GM21447 (cell line): ENCODE measurements at regions not wholly inside any gene's neighbourhood (a gene's known extent, or its start where the extent isn't known, plus 50 kb on each side); places are given as distances from the start of the nearest gene placed in this dataset.
A peak's percentile ranks its signal among the peaks of the same experiment; 100 is the strongest.

ENCODE experiments used
- ATAC-seq: cut with Tn5 transposase; IDR thresholded peaks from one replicate; pipeline ENCODE4 v1.9.1; 2021; ENCODE audit not compliant: unreplicated experiment

- ATAC-seq, result no peak
Observed at GRCh38 chr11:26142891-26143290, 189.0 kb upstream of the ANO3 start.

- ATAC-seq, result no peak
Observed at GRCh38 chr11:26143566-26144290, 188.2 kb upstream of the ANO3 start.

- ATAC-seq, result no peak
Observed at GRCh38 chr11:26144291-26144690, 187.6 kb upstream of the ANO3 start.

GRCh38 chr11:26144911-26145310, 187.0 kb upstream of the ANO3 start:
- no peak for ATAC-seq

- no peak for ATAC-seq
Observed at GRCh38 chr11:26149585-26149984, 182.3 kb upstream of the ANO3 start.

GRCh38 chr11:26150031-26150430, 181.9 kb upstream of the ANO3 start:
- ATAC-seq, result no peak

GRCh38 chr11:26158251-26158650, 173.7 kb upstream of the ANO3 start:
- no peak for ATAC-seq

GRCh38 chr11:26162291-26162690, 169.6 kb upstream of the ANO3 start:
- no peak for ATAC-seq

GRCh38 chr11:26186389-26186788, 145.5 kb upstream of the ANO3 start:
- no peak for ATAC-seq

GRCh38 chr11:26187639-26188038, 144.3 kb upstream of the ANO3 start:
- ATAC-seq, result no peak

- ATAC-seq, result no peak
Observed at GRCh38 chr11:26188554-26188953, 143.4 kb upstream of the ANO3 start.

GRCh38 chr11:26191193-26191592, 140.7 kb upstream of the ANO3 start:
- ATAC-seq, result peak; percentile 43

- no peak for ATAC-seq
Observed at GRCh38 chr11:26193694-26194365, 138.1 kb upstream of the ANO3 start.

GRCh38 chr11:26194881-26195280, 137.0 kb upstream of the ANO3 start:
- ATAC-seq, result no peak

- no peak for ATAC-seq
Observed at GRCh38 chr11:26198532-26199096, 133.3 kb upstream of the ANO3 start.

GRCh38 chr11:26199331-26200095, 132.4 kb upstream of the ANO3 start:
- ATAC-seq, result no peak

GRCh38 chr11:26201411-26201810, 130.5 kb upstream of the ANO3 start:
- ATAC-seq, result no peak

- ATAC-seq, result no peak
Observed at GRCh38 chr11:26202754-26203153, 129.2 kb upstream of the ANO3 start.

- ATAC-seq, result no peak
Observed at GRCh38 chr11:26204101-26204500, 127.8 kb upstream of the ANO3 start.

- ATAC-seq, result no peak
Observed at GRCh38 chr11:26204839-26205238, 127.1 kb upstream of the ANO3 start.
